ENCODE measurements at regions not wholly inside any gene's neighbourhood (a gene's known extent, or its start where the extent isn't known, plus 50 kb on each side); places are given as distances from the start of the nearest gene placed in this dataset.

GRCh38 chr12:114291389-114292060 is 114.4 kb downstream of the TBX5 start:
- Histone ChIP-seq H3K27ac (no peak overlapping the region), H3K27me3 (ENCODE audit: insufficient read depth, low read depth, severe bottlenecking) (peaks cover 31% of the 10 kb centered on the region), H3K36me3 (no peaks in the 10 kb centered on the region), H3K9me3 (ENCODE audit: severe bottlenecking) (no peaks in the 10 kb centered on the region), H3K4me3 (ENCODE audit: low read depth, low read length) (no peak overlapping the region)
- TF ChIP-seq CTCF (IDR thresholded peaks at IDR 0.05; ENCODE audit: low read depth, low read length) = no peak
- no peak for DNase-seq

- no peaks in the 10 kb centered on the region for H3K9me3 ChIP-seq (ENCODE audit: severe bottlenecking)
- no peak overlapping the region for H3K4me3 ChIP-seq (ENCODE audit: low read depth, low read length)
- no peak for DNase-seq
- TF ChIP-seq CTCF (IDR thresholded peaks at IDR 0.05; ENCODE audit: low read depth, low read length) = no peak
- H3K27ac ChIP-seq = no peak overlapping the region
- peaks cover 50% of the 10 kb centered on the region for H3K27me3 ChIP-seq (ENCODE audit: insufficient read depth, low read depth, severe bottlenecking)
- no peaks in the 10 kb centered on the region for H3K36me3 ChIP-seq
Observed at GRCh38 chr12:114287821-114288525, 118.0 kb downstream of the TBX5 start.

- no peak overlapping the region for H3K27ac ChIP-seq
- no peak for TF ChIP-seq CTCF (IDR thresholded peaks at IDR 0.05; ENCODE audit: low read depth, low read length)
- H3K27me3 ChIP-seq (ENCODE audit: insufficient read depth, low read depth, severe bottlenecking) = peaks cover 56% of the 10 kb centered on the region
- DNase-seq = no peak
- H3K9me3 ChIP-seq (ENCODE audit: severe bottlenecking) = no peaks in the 10 kb centered on the region
- H3K4me3 ChIP-seq (ENCODE audit: low read depth, low read length) = no peak overlapping the region
- no peaks in the 10 kb centered on the region for H3K36me3 ChIP-seq
Observed at GRCh38 chr12:114286145-114286544, 119.8 kb downstream of the TBX5 start.

GRCh38 chr12:114285554-114285953 is 120.4 kb downstream of the TBX5 start:
- H3K36me3 ChIP-seq = no peaks in the 10 kb centered on the region
- no peak overlapping the region for H3K27ac ChIP-seq
- H3K27me3 ChIP-seq (ENCODE audit: insufficient read depth, low read depth, severe bottlenecking) = peaks cover 56% of the 10 kb centered on the region
- DNase-seq = no peak
- no peak for TF ChIP-seq CTCF (IDR thresholded peaks at IDR 0.05; ENCODE audit: low read depth, low read length)
- H3K4me3 ChIP-seq (ENCODE audit: low read depth, low read length) = no peak overlapping the region
- H3K9me3 ChIP-seq (ENCODE audit: severe bottlenecking) = no peaks in the 10 kb centered on the region

- Histone ChIP-seq H3K27me3 (ENCODE audit: insufficient read depth, low read depth, severe bottlenecking) (peaks cover 59% of the 10 kb centered on the region), H3K27ac (no peak overlapping the region), H3K4me3 (ENCODE audit: low read depth, low read length) (no peak overlapping the region), H3K36me3 (no peaks in the 10 kb centered on the region), H3K9me3 (ENCODE audit: severe bottlenecking) (no peaks in the 10 kb centered on the region)
- DNase-seq = no peak
- no peak for TF ChIP-seq CTCF (IDR thresholded peaks at IDR 0.05; ENCODE audit: low read depth, low read length)
Observed at GRCh38 chr12:114284041-114284440, 121.9 kb downstream of the TBX5 start.

All from WERI-Rb-1 (cell line).